GM19468 (cell line): ENCODE measurements at regions not wholly inside any gene's neighbourhood (a gene's known extent, or its start where the extent isn't known, plus 50 kb on each side); places are given as distances from the start of the nearest gene placed in this dataset.
"Not testable (repeated sequence)": the region's sequence is repeated elsewhere in the genome, so short reads cannot be mapped to it uniquely, and the experiment has no call there.

Experiments
- ATAC-seq: cut with Tn5 transposase; IDR thresholded peaks from one replicate; pipeline ENCODE4 v1.9.1; 2021; ENCODE audit warnings: mild to moderate bottlenecking, moderate library complexity, moderate number of reproducible peaks; ENCODE audit not compliant: unreplicated experiment; ENCODE audit errors: extremely low read depth

GRCh38 chr4:64870558-64870957, 461.3 kb upstream of the TECRL start:
- no peak for ATAC-seq

GRCh38 chr4:64857815-64858214, 448.6 kb upstream of the TECRL start:
- no peak for ATAC-seq

DNA sequence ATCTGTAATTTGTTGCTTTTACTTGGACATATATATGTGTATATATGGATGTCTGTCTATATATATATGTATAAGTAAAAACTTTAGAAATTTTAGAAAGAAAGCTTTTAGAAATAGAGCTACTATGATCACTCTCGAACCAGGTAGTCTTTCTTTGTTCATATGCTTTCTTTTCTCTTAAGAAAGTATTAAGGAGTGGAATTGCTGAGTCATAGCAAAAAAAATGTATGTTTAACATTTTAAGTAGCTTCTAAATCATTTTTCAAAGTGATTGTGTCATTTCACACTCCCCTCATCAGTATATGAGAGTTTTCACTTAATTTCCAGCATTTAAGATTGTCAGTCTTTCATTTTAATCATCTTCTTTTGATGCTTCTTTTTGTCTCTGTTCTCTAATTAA, 447.9 kb upstream of the TECRL start:
- ATAC-seq: no peak

GRCh38 chr4:64846417-64846816, 437.2 kb upstream of the TECRL start:
- no peak for ATAC-seq

- ATAC-seq: no peak
These were observed 420.5 kb upstream of the TECRL start for GRCh38 chr4:64829749-64830148.

GRCh38 chr4:64824591-64824990, 415.3 kb upstream of the TECRL start:
- no peak for ATAC-seq

DNA sequence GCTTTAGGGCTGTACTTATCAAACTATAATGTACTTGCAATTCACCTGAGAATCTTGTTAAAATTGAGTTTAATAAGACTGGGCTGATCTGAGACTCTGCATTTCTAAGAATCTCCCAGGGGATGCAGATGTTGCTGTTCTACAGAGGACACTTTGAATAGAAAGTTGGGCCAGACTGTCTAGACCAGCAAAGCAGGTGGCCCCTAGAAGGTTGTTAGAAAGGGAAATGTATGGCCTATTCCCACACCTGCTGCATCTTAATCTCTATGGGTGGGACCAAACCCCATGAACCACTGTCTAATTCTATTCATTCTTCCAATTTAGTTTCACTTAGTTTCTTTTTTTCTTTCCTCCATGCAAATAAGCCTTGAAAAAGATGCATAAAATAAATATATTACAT, 413.2 kb upstream of the TECRL start:
- ATAC-seq: no peak

DNA sequence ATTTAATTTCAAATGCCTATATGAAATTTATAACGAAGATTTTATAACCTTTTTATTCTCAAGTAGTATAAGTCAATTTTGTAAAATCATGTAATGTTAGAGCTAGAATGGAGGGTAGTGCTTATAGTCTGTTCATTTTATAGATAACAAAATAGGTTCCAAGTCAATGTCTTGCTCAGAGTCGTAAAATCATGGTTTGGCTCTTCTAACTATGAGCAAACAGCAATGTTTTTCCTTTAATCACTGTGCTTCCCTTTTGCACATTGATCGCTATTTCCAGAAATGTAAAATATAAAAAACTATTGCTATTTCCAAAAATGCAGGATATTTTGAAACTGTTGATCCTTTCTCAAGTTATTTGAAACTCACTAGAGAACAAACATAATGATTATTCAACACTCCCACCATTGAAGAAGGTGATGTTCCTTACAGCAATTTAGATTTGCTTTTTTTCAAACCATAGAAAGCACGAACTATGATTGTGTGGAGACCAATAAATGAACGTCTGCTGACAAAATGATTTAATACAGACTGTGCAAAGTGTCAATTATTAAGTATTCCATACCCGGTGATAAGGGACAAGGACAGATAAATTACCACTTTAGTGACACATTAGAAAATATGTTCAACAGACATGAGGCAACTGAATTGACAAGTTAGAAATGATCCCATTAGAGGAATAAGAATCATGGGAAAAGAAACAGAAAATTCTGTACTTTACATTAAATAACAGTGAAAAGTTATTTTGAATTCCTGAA, 412.1 kb upstream of the TECRL start:
- ATAC-seq: no peak

DNA sequence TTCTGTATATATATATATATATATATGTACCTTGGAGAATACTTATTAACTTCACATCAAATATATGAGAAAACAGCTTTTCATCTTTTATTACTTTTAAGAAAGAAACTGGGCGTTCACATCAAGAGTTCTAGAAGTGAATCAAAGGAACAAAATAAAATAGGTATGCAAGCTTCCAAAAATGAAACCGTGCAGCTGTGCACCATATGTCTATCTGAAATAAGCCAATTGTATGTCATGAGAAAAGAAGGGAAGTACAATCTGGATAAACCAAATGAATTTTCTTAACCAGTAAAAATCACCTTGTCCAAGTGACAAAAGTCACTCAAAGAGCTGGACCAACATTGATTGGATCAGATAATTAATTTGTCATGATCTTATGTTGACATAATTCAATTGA, 405.4 kb upstream of the TECRL start:
- ATAC-seq: no peak

DNA sequence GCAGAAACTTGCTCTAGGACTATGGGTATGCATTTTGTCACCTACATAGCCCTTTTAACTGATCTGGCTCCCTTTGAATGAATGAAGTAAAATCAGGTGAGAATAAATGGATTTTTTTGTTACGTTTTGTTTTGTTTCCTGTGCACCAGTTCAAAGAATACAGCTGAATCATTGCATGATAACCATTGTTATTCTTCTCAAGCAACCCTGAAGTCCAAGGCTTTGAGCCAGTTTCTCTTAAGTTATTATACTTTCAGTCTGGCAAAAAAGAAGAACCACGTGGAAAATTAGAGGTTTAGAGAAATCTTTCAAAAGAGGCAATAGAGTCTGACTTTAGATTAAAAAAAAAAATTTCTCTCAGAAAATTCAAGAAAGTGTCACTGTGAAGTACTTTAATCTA, 398.6 kb upstream of the TECRL start:
- no peak for ATAC-seq

- ATAC-seq: no peak
These were observed 390.5 kb upstream of the TECRL start for GRCh38 chr4:64799751-64800150.

GRCh38 chr4:64798828-64799227, 389.6 kb upstream of the TECRL start:
- ATAC-seq: not testable (repeated sequence)

GRCh38 chr4:64796581-64796980, 387.3 kb upstream of the TECRL start:
- no peak for ATAC-seq

DNA sequence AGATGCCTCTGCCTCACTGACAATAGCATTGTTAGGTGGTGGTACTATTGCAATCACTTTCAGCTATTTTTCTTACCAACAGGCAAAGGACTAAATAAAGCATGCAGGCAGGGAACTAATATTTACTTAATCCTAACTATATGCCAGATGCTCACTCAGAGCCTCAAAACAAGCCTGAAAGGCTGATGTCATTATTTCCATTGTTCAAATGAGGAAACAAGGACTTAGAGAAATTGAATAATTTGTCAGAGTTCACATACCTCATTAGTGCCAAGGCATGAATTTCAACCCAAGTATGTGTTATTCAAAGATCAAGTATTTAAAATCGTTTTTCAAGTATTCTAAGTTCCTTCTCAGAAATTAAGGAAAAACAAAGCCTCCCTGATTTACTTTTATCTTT, 374.9 kb upstream of the TECRL start:
- no peak for ATAC-seq

DNA sequence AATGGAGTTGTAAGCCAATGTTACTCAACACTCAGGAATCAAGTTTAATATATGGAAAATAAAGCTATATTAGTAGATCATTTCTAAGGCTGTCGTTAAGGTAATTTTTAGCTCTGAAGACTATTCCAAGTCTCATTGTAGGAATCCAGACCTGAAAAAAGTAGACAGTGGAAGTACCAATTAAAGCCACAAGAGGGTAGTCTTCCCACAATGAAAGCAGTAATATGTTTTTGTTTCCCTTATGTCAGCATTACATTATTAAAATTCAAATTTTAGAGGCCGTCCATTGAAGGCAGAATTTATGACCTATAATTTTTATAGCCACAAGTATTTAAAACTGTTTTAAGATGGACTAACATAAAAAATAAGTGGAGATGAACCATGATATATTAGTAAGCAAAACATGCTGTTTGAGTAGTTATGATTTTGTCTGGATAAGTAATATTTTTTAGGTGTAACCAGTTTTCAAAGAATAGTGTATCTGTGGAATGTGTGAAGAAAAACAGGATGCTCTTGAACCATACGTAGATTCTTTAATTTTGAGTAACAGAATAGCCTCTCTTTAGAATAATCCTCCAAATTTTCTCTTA, 372.6 kb upstream of the TECRL start:
- no peak for ATAC-seq

DNA sequence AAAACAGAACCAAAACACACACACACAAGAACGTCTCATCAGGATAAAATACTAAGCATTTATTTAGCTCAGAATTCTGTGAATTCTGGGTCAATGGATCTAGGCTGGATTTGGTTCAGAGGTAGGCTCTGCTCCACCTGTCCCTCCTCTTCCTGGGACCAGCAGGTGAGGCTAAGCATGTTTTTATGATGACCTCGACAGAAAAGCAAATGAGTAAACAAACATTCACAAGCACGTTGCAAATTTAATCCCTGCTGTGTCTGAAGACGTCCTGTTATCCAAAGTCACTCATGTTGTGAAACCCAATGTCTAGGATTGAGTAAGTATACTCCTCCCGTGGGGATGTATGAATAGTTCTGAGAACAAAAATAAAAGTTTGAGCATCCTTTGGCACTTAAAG, 371.4 kb upstream of the TECRL start:
- ATAC-seq: no peak

- no peak for ATAC-seq
These were observed 368.0 kb upstream of the TECRL start for GRCh38 chr4:64777286-64777685.

DNA sequence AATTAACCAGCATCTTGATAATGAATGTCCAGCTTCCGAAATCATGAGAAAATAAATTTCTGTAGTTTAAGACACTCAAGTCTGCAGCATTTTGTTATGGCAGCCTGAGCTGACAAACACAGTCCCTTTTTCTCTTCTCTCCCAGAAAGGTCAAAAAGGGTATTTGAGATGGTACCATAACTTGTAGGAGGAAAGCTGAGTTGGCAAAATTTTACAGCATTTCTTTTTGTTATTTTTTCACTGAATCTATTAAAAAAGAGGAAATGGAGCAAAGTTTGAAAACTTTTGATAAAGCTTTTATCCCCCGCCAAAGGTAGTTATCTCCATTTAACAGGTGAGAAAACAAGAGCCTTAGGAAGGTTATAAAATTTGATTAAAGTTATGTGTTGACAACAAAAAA, 367.6 kb upstream of the TECRL start:
- ATAC-seq: no peak

- ATAC-seq: no peak
These were observed 365.4 kb upstream of the TECRL start for GRCh38 chr4:64774626-64775025.

DNA sequence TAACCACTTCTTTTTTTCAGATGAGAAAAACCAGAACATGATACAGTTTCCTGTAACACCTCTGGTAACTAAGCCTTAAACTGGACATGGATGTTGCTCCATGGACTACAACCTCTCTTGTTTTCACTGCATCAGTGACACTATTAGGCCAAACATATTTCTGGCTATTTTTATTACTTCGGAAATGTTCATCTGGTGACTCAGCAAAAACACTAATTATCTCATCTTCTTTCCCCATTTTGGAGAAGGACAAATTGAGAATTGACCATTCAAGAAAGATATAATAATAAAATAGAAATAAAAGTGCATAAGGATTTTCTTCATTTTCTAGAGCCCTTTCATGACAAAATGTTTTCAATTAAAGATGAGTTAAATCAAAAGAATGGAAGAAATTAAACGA, 361.9 kb upstream of the TECRL start:
- no peak for ATAC-seq

GRCh38 chr4:64767547-64767946, 358.3 kb upstream of the TECRL start:
- ATAC-seq: no peak

DNA sequence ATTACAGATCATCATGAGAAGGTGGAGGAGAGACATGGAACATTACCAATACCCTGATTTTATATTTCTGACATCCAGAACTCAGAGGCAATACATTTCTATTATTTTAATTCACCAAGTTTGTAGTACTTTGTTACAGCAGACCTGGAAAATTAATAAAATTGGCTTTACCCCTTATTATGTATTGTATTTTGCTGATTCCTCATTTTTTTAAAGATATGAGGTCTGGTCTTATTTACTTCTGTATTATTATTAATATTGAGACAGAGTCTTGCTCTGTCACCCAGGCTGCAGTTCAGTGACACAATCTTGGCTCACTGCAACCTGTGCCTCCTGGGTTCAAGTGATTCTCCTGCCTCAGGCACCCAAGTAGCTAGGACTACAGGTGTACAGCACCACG, 357.3 kb upstream of the TECRL start:
- ATAC-seq: no peak
